HUES48 (cell line): ENCODE measurements at regions not wholly inside any gene's neighbourhood (a gene's known extent, or its start where the extent isn't known, plus 50 kb on each side); places are given as distances from the start of the nearest gene placed in this dataset.

Source experiments
- H3K27ac ChIP-seq: one replicate; pipeline ENCODE4 v1.7.0; 2013; ENCODE audit warnings: low read depth, low read length, inconsistent platforms
- H3K27me3 ChIP-seq: 2 replicates; pipeline ENCODE4 v1.6.1; 2013; ENCODE audit warnings: mild to moderate bottlenecking, low read length; ENCODE audit not compliant: control insufficient read depth, insufficient read depth
- H3K36me3 ChIP-seq: 2 replicates; pipeline ENCODE4 v1.6.1; 2013; ENCODE audit warnings: low read length; ENCODE audit not compliant: control insufficient read depth, insufficient read depth
- H3K4me1 ChIP-seq: 2 replicates; pipeline ENCODE4 v1.6.1; 2013; ENCODE audit warnings: mild to moderate bottlenecking, low read length; ENCODE audit not compliant: control insufficient read depth, insufficient read depth
- H3K4me3 ChIP-seq: 2 replicates; pipeline ENCODE4 v1.5.1; 2013; ENCODE audit warnings: mild to moderate bottlenecking, low read depth, low read length
- H3K9ac ChIP-seq: 2 replicates; pipeline ENCODE4 v1.6.1; 2013; ENCODE audit warnings: mild to moderate bottlenecking, low read depth, low read length, moderate library complexity
- H3K9me3 ChIP-seq: 2 replicates; pipeline ENCODE4 v1.6.1; 2013; ENCODE audit warnings: low read length; ENCODE audit not compliant: control insufficient read depth, insufficient read depth

DNA sequence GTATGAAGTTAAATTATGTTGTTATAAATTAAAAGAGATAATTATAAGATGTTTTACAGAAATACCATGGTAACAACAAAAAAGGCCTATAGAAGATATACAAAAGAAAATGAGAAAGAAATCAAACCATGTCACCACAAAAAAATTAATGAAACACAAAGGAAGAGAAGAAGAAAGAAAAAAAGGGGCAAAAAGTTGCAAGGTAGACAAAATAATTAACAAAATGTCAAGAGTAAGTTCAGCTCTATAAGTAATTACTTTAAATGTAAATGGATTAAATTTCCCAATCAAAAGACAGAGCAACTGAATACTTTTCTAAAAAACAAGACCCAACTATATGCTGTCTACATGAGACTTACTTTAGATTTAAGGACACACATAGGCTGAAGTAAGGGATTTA, 378.4 kb upstream of the FSHR start:
- H3K9ac ChIP-seq, result no peak overlapping the region
- no peaks in the 10 kb centered on the region for H3K4me1 ChIP-seq
- no peak overlapping the region for H3K27ac ChIP-seq
- H3K9me3 ChIP-seq, result peaks cover 33% of the 10 kb centered on the region
- H3K36me3 ChIP-seq, result no peaks in the 10 kb centered on the region
- H3K27me3 ChIP-seq, result no peaks in the 10 kb centered on the region
- H3K4me3 ChIP-seq, result no peak overlapping the region

DNA sequence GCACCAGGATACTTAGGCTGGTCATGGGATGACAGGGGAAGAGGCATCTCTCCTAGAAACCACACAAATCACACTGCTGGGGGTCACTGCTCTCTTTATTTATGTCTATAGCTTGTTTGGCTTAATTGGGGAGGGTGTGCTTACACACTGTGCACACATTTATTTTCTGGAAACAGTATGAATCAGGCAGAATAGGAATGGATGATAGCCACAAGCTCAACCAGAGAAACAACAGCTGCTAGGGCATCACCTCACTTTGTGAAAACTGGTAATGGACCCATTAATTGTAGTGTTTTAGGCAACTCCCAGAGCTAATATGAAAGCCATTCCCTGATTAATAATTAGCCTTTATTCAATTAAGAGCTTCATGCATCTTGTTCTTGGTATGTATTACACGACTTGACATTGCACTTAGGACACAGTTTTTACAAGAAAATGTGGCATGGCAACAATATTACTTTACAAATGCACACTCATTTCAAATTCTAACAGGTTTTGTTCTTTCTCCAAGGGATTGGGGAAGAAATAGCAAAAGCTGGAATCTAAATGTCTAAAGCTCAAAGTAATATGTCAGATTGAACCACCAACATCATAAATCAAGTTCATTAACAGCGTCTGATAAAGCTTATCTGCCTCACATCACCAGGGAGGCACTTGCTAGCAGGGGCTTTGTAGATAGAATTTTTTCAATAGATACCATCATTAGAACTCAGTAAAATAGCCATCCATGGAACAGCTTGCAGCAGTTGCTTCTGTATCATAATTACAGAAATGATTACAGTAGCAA, 361.9 kb upstream of the FSHR start:
- no peaks in the 10 kb centered on the region for H3K4me1 ChIP-seq
- H3K27ac ChIP-seq, result no peak overlapping the region
- H3K9ac ChIP-seq, result no peak overlapping the region
- H3K9me3 ChIP-seq, result no peaks in the 10 kb centered on the region
- H3K36me3 ChIP-seq, result no peaks in the 10 kb centered on the region
- no peak overlapping the region for H3K4me3 ChIP-seq
- H3K27me3 ChIP-seq, result no peaks in the 10 kb centered on the region

DNA sequence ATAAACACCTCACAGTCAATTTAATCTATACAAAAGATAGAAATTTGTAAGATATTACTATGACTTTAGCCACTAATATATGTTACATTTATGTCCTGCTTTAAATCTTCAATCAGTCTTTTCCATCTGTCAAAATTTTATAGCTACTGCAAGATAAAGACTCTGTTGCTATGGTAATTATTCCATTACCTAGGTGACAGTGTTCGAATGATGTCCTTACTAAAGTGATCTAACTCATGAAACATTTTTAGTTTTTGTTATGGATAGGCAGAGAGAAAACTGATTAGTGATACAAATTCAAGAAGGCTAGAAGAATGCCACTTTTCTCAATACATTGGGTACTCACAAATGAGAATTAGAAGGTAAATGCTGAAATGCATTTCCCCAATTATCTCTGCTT, 359.9 kb upstream of the FSHR start:
- no peaks in the 10 kb centered on the region for H3K9me3 ChIP-seq
- H3K36me3 ChIP-seq, result no peaks in the 10 kb centered on the region
- H3K4me1 ChIP-seq, result no peaks in the 10 kb centered on the region
- H3K27ac ChIP-seq, result no peak overlapping the region
- no peaks in the 10 kb centered on the region for H3K27me3 ChIP-seq
- H3K9ac ChIP-seq, result no peak overlapping the region
- no peak overlapping the region for H3K4me3 ChIP-seq

DNA sequence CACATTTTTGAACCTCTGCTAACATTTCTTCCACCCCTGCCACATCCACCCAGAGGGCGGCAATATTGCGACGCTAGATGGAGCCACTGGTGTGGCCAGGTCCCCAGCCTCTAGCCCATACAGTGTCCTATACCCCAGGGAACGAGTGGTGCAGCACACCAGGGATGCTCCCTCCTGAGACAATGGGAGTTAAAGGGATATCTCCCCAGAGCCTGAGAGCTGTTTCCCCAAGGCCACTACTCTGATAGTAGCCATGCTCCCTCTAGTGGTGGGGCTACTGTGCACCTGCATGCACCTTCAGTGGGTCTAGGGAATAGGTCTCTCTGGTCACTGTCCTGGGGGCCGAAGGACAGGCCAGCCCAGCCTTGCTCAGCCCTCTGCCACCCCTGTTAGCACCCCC, 336.4 kb upstream of the FSHR start:
- Histone ChIP-seq H3K4me3 (no peak overlapping the region), H3K27me3 (no peaks in the 10 kb centered on the region), H3K27ac (no peak overlapping the region), H3K9me3 (no peaks in the 10 kb centered on the region), H3K36me3 (no peaks in the 10 kb centered on the region), H3K4me1 (no peaks in the 10 kb centered on the region), H3K9ac (no peak overlapping the region)

DNA sequence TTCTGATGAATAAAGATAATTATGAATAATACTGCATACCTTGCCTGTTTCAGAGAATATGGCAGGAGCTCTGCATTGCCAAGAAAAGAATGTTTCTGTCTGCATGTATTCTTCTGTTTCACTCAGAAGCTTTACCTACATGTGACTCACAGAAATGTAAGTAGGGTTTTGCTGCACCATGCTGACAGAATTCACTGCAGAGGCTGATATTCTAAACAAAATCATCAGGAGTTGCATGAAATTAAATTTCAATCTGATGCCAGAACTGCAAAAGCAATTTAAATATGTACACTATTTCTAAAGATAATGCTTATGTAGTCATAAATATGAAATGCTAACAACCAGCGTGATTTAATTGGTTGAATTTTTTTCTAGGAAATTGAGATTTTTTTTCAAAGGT, 332.8 kb upstream of the FSHR start:
- Histone ChIP-seq H3K9me3 (no peaks in the 10 kb centered on the region), H3K4me1 (no peaks in the 10 kb centered on the region), H3K36me3 (no peaks in the 10 kb centered on the region), H3K27ac (no peak overlapping the region), H3K27me3 (no peaks in the 10 kb centered on the region), H3K9ac (no peak overlapping the region), H3K4me3 (no peak overlapping the region)

DNA sequence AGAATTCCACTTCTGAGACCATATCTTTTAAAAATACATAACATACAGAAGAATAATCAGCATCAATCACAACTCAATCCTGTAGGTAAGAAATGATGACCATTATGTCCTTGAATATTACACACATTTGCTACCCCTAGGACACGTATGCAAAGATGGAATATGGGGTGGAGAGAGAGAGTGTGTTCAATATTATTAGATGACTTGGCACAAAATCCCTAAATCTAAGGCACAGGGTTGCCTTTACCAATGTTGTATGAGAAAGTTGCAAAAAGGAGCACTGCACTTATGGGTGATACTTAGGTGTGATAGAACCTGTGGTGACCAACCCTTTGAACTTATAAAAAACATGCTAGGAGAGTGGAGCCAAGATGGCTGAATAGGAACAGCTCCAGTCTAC, 326.2 kb upstream of the FSHR start:
- H3K9ac ChIP-seq, result no peak overlapping the region
- no peak overlapping the region for H3K4me3 ChIP-seq
- H3K36me3 ChIP-seq, result no peaks in the 10 kb centered on the region
- H3K9me3 ChIP-seq, result no peaks in the 10 kb centered on the region
- H3K27ac ChIP-seq, result no peak overlapping the region
- no peaks in the 10 kb centered on the region for H3K27me3 ChIP-seq
- no peaks in the 10 kb centered on the region for H3K4me1 ChIP-seq

DNA sequence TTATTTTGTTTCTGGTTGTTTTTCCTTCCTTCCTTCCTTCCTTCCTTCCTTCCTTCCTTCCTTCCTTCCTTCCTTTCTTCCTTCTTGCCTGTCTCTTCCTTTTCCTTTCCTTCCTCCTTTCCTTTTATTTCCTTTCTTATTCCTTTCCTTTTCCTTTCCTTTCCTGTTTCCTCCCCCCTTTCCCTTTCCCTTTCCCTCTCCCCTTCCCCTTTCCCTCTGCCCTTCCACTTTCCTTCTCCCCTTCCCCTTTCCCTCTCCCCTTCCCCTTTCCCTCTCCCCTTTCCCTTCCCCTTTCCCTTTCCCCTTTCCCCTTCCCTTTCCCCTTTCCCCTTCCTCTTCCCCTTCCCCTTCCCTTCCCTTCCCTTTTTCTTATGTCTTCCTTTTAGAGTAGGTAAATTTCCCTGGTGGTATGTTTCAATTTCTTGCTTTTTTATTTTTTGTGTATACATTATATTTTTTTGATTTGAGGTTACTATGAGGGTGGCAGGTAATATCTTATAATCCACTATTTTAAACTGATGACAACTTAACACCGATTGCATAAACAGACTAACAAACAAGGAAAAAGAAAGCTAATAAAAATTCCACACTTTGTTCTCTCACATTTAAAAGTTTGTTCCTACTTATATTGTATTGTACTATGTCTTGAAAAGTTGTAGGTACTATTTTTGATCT, 311.0 kb upstream of the FSHR start:
- Histone ChIP-seq H3K4me1 (no peaks in the 10 kb centered on the region), H3K36me3 (no peaks in the 10 kb centered on the region), H3K27ac (no peak overlapping the region), H3K9me3 (no peaks in the 10 kb centered on the region), H3K9ac (no peak overlapping the region), H3K4me3 (no peak overlapping the region), H3K27me3 (no peaks in the 10 kb centered on the region)

DNA sequence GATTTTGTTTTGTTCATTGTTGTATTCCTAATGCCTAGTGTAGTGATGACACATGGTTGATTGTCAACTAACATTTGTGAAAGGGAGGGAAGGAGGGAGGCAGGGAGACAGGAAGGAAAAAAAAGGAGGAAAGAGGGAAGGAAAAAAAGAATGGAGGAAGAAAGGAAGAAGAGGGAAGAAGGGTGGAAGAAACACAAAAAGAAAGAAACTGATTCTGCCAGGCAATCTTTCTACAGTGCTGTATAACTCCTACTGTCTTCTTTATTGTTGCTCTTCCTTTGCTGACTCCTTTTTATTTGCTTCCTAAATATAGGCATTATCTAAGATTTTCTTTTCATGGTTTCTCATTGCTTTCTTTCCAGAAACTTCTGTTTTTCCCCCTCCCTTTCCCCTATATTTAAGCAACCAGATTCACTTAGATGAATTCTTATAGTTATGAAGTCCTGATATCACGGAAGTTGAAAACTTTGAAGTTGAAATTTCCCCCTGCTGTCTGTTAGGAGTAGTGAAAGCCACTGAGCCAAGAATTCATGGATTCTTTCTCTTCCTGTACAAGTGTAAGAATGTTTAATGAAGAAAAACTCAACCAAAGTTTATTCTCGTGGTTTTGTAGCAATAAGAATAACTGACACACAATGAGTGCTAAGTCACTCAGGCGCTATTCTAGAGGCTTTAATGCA, 305.1 kb upstream of the FSHR start:
- Histone ChIP-seq H3K4me1 (no peaks in the 10 kb centered on the region), H3K9ac (no peak overlapping the region), H3K27ac (no peak overlapping the region), H3K4me3 (no peak overlapping the region), H3K36me3 (no peaks in the 10 kb centered on the region), H3K9me3 (no peaks in the 10 kb centered on the region), H3K27me3 (no peaks in the 10 kb centered on the region)

DNA sequence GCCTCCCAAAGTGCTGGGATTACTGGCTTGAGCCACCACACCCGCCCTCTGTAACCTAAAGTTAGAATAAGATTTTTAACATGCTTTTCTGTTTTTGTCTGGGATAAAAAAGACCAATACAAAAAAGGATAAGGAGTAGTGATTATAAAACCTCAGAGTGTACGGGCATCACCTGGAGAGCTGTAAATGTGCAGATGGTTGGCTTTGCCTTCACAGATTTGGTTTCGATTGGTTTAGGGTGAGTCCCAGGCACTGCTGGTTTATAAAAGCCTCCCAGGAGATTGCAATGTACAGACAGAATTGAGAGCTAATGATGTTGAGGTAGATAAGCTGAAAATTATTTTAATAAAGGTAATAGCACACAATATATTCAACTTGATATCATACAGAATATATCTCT, 289.7 kb upstream of the FSHR start:
- Histone ChIP-seq H3K27ac (no peak overlapping the region), H3K9ac (no peak overlapping the region), H3K36me3 (no peaks in the 10 kb centered on the region), H3K4me1 (no peaks in the 10 kb centered on the region), H3K27me3 (no peaks in the 10 kb centered on the region), H3K9me3 (no peaks in the 10 kb centered on the region), H3K4me3 (no peak overlapping the region)

DNA sequence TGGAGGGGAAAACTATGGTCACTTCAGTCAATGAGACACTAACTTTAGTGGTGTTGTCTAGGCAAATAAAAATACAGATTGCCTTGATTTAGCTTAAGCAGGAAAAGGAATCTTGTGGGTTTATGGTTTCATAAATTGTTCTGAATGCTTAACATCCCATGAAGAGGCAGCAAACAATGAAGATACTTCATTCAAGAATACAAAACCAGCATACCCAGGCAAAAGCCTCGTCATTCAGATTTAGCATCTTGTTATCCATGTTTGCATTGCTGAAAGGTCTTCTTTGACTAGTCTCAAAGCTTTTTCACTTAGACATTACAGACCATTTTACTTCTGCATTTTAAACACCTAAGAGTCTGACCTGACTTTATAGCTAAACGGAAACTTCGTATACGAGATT, 272.7 kb upstream of the FSHR start:
- no peak overlapping the region for H3K4me3 ChIP-seq

DNA sequence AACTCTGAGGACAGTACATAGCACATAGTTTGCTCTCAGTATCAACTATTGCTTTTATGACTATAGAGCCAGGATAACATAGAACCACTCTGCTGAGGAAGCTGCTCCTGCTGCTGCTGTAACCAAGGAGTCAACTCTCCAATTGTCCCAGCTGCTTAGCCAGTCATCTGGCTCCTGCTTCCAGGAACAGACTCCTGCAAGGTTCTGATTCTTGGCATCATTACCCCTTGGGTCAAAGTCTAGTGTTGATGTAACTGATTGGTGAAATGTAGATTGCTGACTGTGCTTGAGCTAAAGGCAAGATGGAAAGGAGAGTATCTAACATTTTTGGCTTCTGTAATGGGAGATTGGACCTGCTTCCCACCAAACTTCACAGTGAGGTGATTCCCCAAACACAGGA, 261.9 kb upstream of the FSHR start:
- Histone ChIP-seq H3K9ac (no peak overlapping the region), H3K9me3 (no peaks in the 10 kb centered on the region), H3K4me3 (no peak overlapping the region), H3K27me3 (no peaks in the 10 kb centered on the region), H3K4me1 (no peaks in the 10 kb centered on the region), H3K36me3 (no peaks in the 10 kb centered on the region), H3K27ac (no peak overlapping the region)

More for the DNA sequence above, 272.7 kb upstream of the FSHR start:
- H3K9ac ChIP-seq, result no peak overlapping the region
- H3K4me1 ChIP-seq, result peaks cover 14% of the 10 kb centered on the region
- H3K36me3 ChIP-seq, result no peaks in the 10 kb centered on the region
- no peak overlapping the region for H3K27ac ChIP-seq
- no peaks in the 10 kb centered on the region for H3K9me3 ChIP-seq
- H3K27me3 ChIP-seq, result no peaks in the 10 kb centered on the region
